ENCODE measurements at regions not wholly inside any gene's neighbourhood (a gene's known extent, or its start where the extent isn't known, plus 50 kb on each side); places are given as distances from the start of the nearest gene placed in this dataset. TPM values are rescaled to one million over a fixed set of nuclear protein-coding genes. Genes with fewer than 3 reads are reported as not detected.
"Not testable (repeated sequence)": the region's sequence is repeated elsewhere in the genome, so short reads cannot be mapped to it uniquely, and the experiment has no call there.

DNA sequence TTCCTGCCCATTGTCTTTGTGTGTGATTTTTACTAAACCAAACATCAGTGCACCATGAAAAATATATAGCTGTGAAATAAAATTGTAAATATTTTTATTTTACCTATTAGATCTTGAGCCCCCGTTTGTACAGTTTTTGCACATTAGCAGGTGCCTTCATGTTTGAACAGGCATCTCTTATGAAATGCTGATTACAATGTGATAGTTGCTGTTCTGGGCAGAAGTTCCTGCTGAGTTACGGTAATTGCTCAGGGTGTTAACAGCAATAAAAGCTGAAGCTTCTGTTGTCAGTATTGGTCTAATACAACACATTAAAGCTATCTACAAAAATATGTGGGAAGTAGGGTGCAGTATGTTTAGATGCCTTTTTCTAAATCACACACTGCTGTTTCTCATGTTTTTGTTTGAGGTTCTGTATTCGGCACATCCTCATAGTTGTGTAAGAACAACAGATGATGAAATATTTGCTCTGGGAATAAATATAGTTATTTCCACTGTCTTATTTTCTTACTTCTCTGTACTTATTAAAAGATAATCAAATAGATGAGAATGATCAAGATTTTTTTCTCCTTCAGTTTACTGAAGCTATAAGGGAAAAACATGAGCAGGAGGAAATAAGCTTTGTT is 173.8 kb upstream of the GOLGA6L22 start:
- H3K27ac Mint-ChIP-seq; H3K9me3 Mint-ChIP-seq; H3K27me3 Mint-ChIP-seq (ENCODE audit: insufficient read depth); DNase-seq; H3K36me3 Mint-ChIP-seq (ENCODE audit: low read depth); H3K4me3 Mint-ChIP-seq; H3K4me1 Mint-ChIP-seq (ENCODE audit: low read depth): not testable (repeated sequence)

DNA sequence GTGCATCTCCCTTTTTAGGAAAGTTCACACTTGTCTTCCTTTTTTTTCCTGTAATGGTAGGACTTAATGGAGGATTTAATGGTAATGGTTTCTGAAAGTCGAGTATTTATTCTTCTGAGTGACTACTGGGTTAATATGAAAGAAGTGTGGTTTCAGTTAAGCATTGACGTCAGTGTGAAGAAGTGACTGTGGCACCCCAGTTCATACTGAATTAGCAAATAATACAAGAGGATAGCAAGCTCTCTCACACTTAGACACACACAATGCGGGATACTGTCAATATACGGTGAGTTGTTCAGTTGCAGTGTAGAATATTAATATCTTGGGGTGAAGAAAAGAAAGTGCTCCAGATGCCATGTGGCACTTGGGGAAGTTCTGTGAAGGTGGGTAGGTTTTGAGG is 167.6 kb upstream of the GOLGA6L22 start:
- H3K9me3 Mint-ChIP-seq = peaks cover 14% of the 10 kb centered on the region

DNA sequence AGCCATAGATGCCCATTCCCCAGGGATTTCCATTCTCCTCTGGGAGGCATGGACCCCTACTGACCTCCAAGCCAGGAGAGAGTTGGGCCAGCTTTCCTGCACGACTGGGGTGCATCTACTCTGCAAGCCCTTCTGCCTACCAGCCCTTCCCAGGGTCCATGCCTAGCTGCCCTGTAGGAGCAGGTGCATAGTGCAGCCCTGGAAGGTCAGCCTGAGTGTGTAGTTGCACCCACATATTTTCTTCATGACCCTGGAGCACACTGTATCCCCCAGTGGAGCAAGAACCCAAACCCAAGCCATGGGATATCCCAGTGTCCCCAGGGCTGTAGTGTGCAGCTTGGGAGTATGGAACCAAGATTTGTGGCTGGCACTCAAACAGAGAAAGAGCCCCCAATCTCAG is 155.6 kb upstream of the GOLGA6L22 start:
- not testable (repeated sequence) for H3K4me1 Mint-ChIP-seq (ENCODE audit: low read depth); H3K9me3 Mint-ChIP-seq; H3K4me3 Mint-ChIP-seq; H3K36me3 Mint-ChIP-seq (ENCODE audit: low read depth); H3K27me3 Mint-ChIP-seq (ENCODE audit: insufficient read depth); H3K27ac Mint-ChIP-seq; DNase-seq

More for the DNA sequence above, 167.6 kb upstream of the GOLGA6L22 start:
- H3K4me3 Mint-ChIP-seq; H3K4me1 Mint-ChIP-seq (ENCODE audit: low read depth); H3K36me3 Mint-ChIP-seq (ENCODE audit: low read depth); H3K27ac Mint-ChIP-seq; H3K27me3 Mint-ChIP-seq (ENCODE audit: insufficient read depth); DNase-seq: not testable (repeated sequence)

Small RNA genes in the stretch of these regions (microRNA-seq; reads per million reads assigned to microRNA genes)
- gene MIR1268A = not detected
